Activated naive CD8-positive, alpha-beta T cell treated with anti-CD3 and anti-CD28 coated beads, Interleukin-2, amount 10 ng/mL, durations not matched to agents 7 days and 5 days (primary cell): ENCODE measurements at regions not wholly inside any gene's neighbourhood (a gene's known extent, or its start where the extent isn't known, plus 50 kb on each side); places are given as distances from the start of the nearest gene placed in this dataset.

Experiments
- ATAC-seq: fragments of 150-1000 bp; cut with Tn5 transposase; one replicate; pipeline ENCODE4 v1.10.0; 2021; ENCODE audit warnings: low read depth, moderate library complexity
- POLR2A ChIA-PET: fragments of 350-600 bp; sonication (Branson Sonifier 250); formaldehyde crosslinking; loops from one replicate; lab custom pipeline; 2021; ENCODE audit warnings: antibody characterized with exemption; lab: Charles Lee
- DNase-seq: peaks from one replicate; pipeline ENCODE4 v3.0.0; 2021
- H3K27ac Mint-ChIP-seq: one replicate; pipeline ENCODE4 v1.8.0; 2022; ENCODE audit warnings: mild to moderate bottlenecking, mixed read lengths
- H3K27me3 Mint-ChIP-seq: one replicate; pipeline ENCODE4 v1.8.0; 2022; ENCODE audit warnings: mild to moderate bottlenecking, moderate library complexity, mixed read lengths
- H3K36me3 Mint-ChIP-seq: one replicate; pipeline ENCODE4 v1.8.0; 2021; ENCODE audit warnings: mild to moderate bottlenecking, mixed read lengths
- H3K4me1 Mint-ChIP-seq: one replicate; pipeline ENCODE4 v1.8.0; 2021; ENCODE audit warnings: mixed read lengths
- H3K4me3 Mint-ChIP-seq: one replicate; pipeline ENCODE4 v1.8.0; 2022; ENCODE audit warnings: mild to moderate bottlenecking, moderate library complexity, mixed read lengths
- H3K9me3 Mint-ChIP-seq: one replicate; pipeline ENCODE4 v1.8.0; 2021; ENCODE audit warnings: mixed read lengths

- ATAC-seq = no peak
- Mint-ChIP-seq H3K4me1 (no peaks in the 10 kb centered on the region), H3K27me3 (no peaks in the 10 kb centered on the region), H3K4me3 (no peak overlapping the region), H3K36me3 (no peaks in the 10 kb centered on the region), H3K9me3 (peaks cover 4% of the 10 kb centered on the region), H3K27ac (no peak overlapping the region)
- no peak for DNase-seq
- POLR2A ChIA-PET = no interaction called here
These were observed 2304.4 kb downstream of the PCDH9 start for GRCh38 chr13:64925727-64926126.

- Mint-ChIP-seq H3K4me1 (no peaks in the 10 kb centered on the region), H3K27me3 (no peaks in the 10 kb centered on the region), H3K27ac (no peak overlapping the region), H3K36me3 (no peaks in the 10 kb centered on the region), H3K4me3 (no peak overlapping the region), H3K9me3 (peaks cover 4% of the 10 kb centered on the region)
- POLR2A ChIA-PET = no interaction called here
- ATAC-seq = no peak
- DNase-seq = no peak
These were observed 2304.9 kb downstream of the PCDH9 start for GRCh38 chr13:64925284-64925683.

- ATAC-seq (no peak), DNase-seq (no peak)
- Mint-ChIP-seq H3K27ac (no peak overlapping the region), H3K4me3 (no peak overlapping the region), H3K9me3 (peaks cover 4% of the 10 kb centered on the region), H3K4me1 (no peaks in the 10 kb centered on the region), H3K36me3 (no peaks in the 10 kb centered on the region), H3K27me3 (no peaks in the 10 kb centered on the region)
- POLR2A ChIA-PET = no interaction called here
These were observed 2305.7 kb downstream of the PCDH9 start for GRCh38 chr13:64924401-64924800.

- Mint-ChIP-seq H3K4me1 (no peaks in the 10 kb centered on the region), H3K36me3 (no peaks in the 10 kb centered on the region), H3K27me3 (no peaks in the 10 kb centered on the region), H3K9me3 (peaks cover 6% of the 10 kb centered on the region), H3K27ac (no peak overlapping the region), H3K4me3 (no peak overlapping the region)
- POLR2A ChIA-PET = no interaction called here
- no peak for ATAC-seq
- DNase-seq = no peak
These were observed 2312.6 kb downstream of the PCDH9 start for GRCh38 chr13:64917566-64917965.

- H3K4me1 Mint-ChIP-seq = no peaks in the 10 kb centered on the region
- peaks cover 4% of the 10 kb centered on the region for H3K9me3 Mint-ChIP-seq
- no peak overlapping the region for H3K4me3 Mint-ChIP-seq
- no peak for DNase-seq
- POLR2A ChIA-PET = no interaction called here
- ATAC-seq = no peak
- no peaks in the 10 kb centered on the region for H3K27me3 Mint-ChIP-seq
- no peak overlapping the region for H3K27ac Mint-ChIP-seq
- no peaks in the 10 kb centered on the region for H3K36me3 Mint-ChIP-seq
These were observed 2318.0 kb downstream of the PCDH9 start for GRCh38 chr13:64912141-64912540.

GRCh38 chr13:64910096-64910495 lies 2320.0 kb downstream of the PCDH9 start:
- no peaks in the 10 kb centered on the region for H3K27me3 Mint-ChIP-seq
- H3K36me3 Mint-ChIP-seq = no peaks in the 10 kb centered on the region
- no peaks in the 10 kb centered on the region for H3K4me1 Mint-ChIP-seq
- no peak overlapping the region for H3K4me3 Mint-ChIP-seq
- POLR2A ChIA-PET = no interaction called here
- H3K9me3 Mint-ChIP-seq = peaks cover 4% of the 10 kb centered on the region
- no peak overlapping the region for H3K27ac Mint-ChIP-seq
- ATAC-seq (no peak), DNase-seq (no peak)

- H3K4me1 Mint-ChIP-seq = no peaks in the 10 kb centered on the region
- no peak for DNase-seq
- no peak for ATAC-seq
- no peak overlapping the region for H3K4me3 Mint-ChIP-seq
- peaks cover 4% of the 10 kb centered on the region for H3K9me3 Mint-ChIP-seq
- H3K36me3 Mint-ChIP-seq = no peaks in the 10 kb centered on the region
- H3K27me3 Mint-ChIP-seq = no peaks in the 10 kb centered on the region
- POLR2A ChIA-PET = no interaction called here
- H3K27ac Mint-ChIP-seq = no peak overlapping the region
These were observed 2321.0 kb downstream of the PCDH9 start for GRCh38 chr13:64909184-64909583.

GRCh38 chr13:64900039-64900438 lies 2330.1 kb downstream of the PCDH9 start:
- no peaks in the 10 kb centered on the region for H3K36me3 Mint-ChIP-seq
- DNase-seq (no peak), ATAC-seq (no peak)
- H3K4me3 Mint-ChIP-seq = no peak overlapping the region
- no peak overlapping the region for H3K27ac Mint-ChIP-seq
- H3K4me1 Mint-ChIP-seq = no peaks in the 10 kb centered on the region
- peaks cover 4% of the 10 kb centered on the region for H3K9me3 Mint-ChIP-seq
- H3K27me3 Mint-ChIP-seq = no peaks in the 10 kb centered on the region
- POLR2A ChIA-PET = no interaction called here

GRCh38 chr13:64884976-64885375 lies 2345.2 kb downstream of the PCDH9 start:
- ATAC-seq = no peak
- no peak overlapping the region for H3K4me3 Mint-ChIP-seq
- DNase-seq = no peak
- H3K9me3 Mint-ChIP-seq = no peaks in the 10 kb centered on the region
- POLR2A ChIA-PET = no interaction called here
- no peaks in the 10 kb centered on the region for H3K36me3 Mint-ChIP-seq
- H3K27me3 Mint-ChIP-seq = no peaks in the 10 kb centered on the region
- no peak overlapping the region for H3K27ac Mint-ChIP-seq
- H3K4me1 Mint-ChIP-seq = no peaks in the 10 kb centered on the region

GRCh38 chr13:64877176-64877575 lies 2353.0 kb downstream of the PCDH9 start:
- H3K9me3 Mint-ChIP-seq = no peaks in the 10 kb centered on the region
- DNase-seq (no peak), ATAC-seq (no peak)
- POLR2A ChIA-PET = no interaction called here
- H3K4me1 Mint-ChIP-seq = no peaks in the 10 kb centered on the region
- no peaks in the 10 kb centered on the region for H3K36me3 Mint-ChIP-seq
- H3K4me3 Mint-ChIP-seq = no peak overlapping the region
- H3K27ac Mint-ChIP-seq = no peak overlapping the region
- no peaks in the 10 kb centered on the region for H3K27me3 Mint-ChIP-seq

GRCh38 chr13:64871742-64872141 lies 2358.4 kb downstream of the PCDH9 start:
- ATAC-seq = no peak
- no peak for DNase-seq
- Mint-ChIP-seq H3K36me3 (no peaks in the 10 kb centered on the region), H3K27me3 (no peaks in the 10 kb centered on the region), H3K27ac (no peak overlapping the region), H3K4me1 (no peaks in the 10 kb centered on the region), H3K9me3 (peaks cover 2% of the 10 kb centered on the region), H3K4me3 (no peak overlapping the region)
- POLR2A ChIA-PET = no interaction called here

- peaks cover 2% of the 10 kb centered on the region for H3K9me3 Mint-ChIP-seq
- no peak overlapping the region for H3K27ac Mint-ChIP-seq
- H3K27me3 Mint-ChIP-seq = no peaks in the 10 kb centered on the region
- POLR2A ChIA-PET = no interaction called here
- no peak overlapping the region for H3K4me3 Mint-ChIP-seq
- no peaks in the 10 kb centered on the region for H3K36me3 Mint-ChIP-seq
- H3K4me1 Mint-ChIP-seq = no peaks in the 10 kb centered on the region
- no peak for ATAC-seq
- DNase-seq = no peak
These were observed 2360.6 kb downstream of the PCDH9 start for GRCh38 chr13:64869539-64869938.

- POLR2A ChIA-PET = no interaction called here
- Mint-ChIP-seq H3K36me3 (no peaks in the 10 kb centered on the region), H3K9me3 (peaks cover 4% of the 10 kb centered on the region), H3K27ac (no peak overlapping the region), H3K4me1 (no peaks in the 10 kb centered on the region), H3K4me3 (no peak overlapping the region), H3K27me3 (no peaks in the 10 kb centered on the region)
- DNase-seq (no peak), ATAC-seq (no peak)
These were observed 2362.3 kb downstream of the PCDH9 start for GRCh38 chr13:64867856-64868255.

- no peaks in the 10 kb centered on the region for H3K36me3 Mint-ChIP-seq
- no peak for DNase-seq
These were observed 2363.8 kb downstream of the PCDH9 start for GRCh38 chr13:64866331-64866730.

GRCh38 chr13:64855506-64855905 lies 2374.6 kb downstream of the PCDH9 start:
- Mint-ChIP-seq H3K4me3 (no peak overlapping the region), H3K4me1 (no peaks in the 10 kb centered on the region), H3K27ac (no peak overlapping the region), H3K36me3 (no peaks in the 10 kb centered on the region), H3K27me3 (no peaks in the 10 kb centered on the region), H3K9me3 (peaks cover 7% of the 10 kb centered on the region)
- ATAC-seq (no peak), DNase-seq (no peak)
- POLR2A ChIA-PET = no interaction called here

More at GRCh38 chr13:64866331-64866730, 2363.8 kb downstream of the PCDH9 start:
- Mint-ChIP-seq H3K4me3 (no peak overlapping the region), H3K4me1 (no peaks in the 10 kb centered on the region), H3K27ac (no peak overlapping the region), H3K27me3 (no peaks in the 10 kb centered on the region), H3K9me3 (peaks cover 4% of the 10 kb centered on the region)
- ATAC-seq = no peak
- POLR2A ChIA-PET = no interaction called here
